Ovary (tissue), 3 donors: ENCODE measurements at regions not wholly inside any gene's neighbourhood (a gene's known extent, or its start where the extent isn't known, plus 50 kb on each side); places are given as distances from the start of the nearest gene placed in this dataset.

Experiments
- CTCF ChIP-seq, 3 donors: fragments of 450-650 bp in 2 of 3; fragments of 200-600 bp in 1 of 3; IDR thresholded peaks; one replicate each; pipeline versions ENCODE4 v1.5.1 to v1.8.0; 2016 to 2022; ENCODE audit warnings: antibody characterized with exemption in 3 of 3, mild to moderate bottlenecking in 1 of 3
- POLR2A ChIP-seq: fragments of 450-650 bp; IDR thresholded peaks from one replicate; pipeline ENCODE4 v1.6.1; 2017; ENCODE audit warnings: antibody characterized with exemption, mild to moderate bottlenecking, moderate library complexity
- donor health status: DM: no; HTN: no; CAD: no.

GRCh38 chr12:84222841-84223240, 689.8 kb downstream of the SLC6A15 start:
- TF ChIP-seq CTCF (IDR thresholded peaks at IDR 0.05) (no peak), POLR2A (no peak)
